MM.1S (cell line): ENCODE measurements at regions not wholly inside any gene's neighbourhood (a gene's known extent, or its start where the extent isn't known, plus 50 kb on each side); places are given as distances from the start of the nearest gene placed in this dataset.

ENCODE experiments used
- CTCF ChIP-seq: fragments of 300-600 bp; sonication (generic); IDR thresholded peaks from 2 replicates; pipeline ENCODE4 v1.5.1; 2016; ENCODE audit warnings: antibody characterized with exemption, low read length, mixed read lengths
- EZH2 ChIP-seq: fragments of 300-600 bp; sonication (generic); optimal IDR thresholded peaks from 2 replicates; pipeline ENCODE3; 2017; ENCODE audit warnings: low read depth, mild to moderate bottlenecking, antibody characterized with exemption, low read length, mixed read lengths
- EZH2phosphoT487 ChIP-seq: fragments of 300-600 bp; sonication (generic); IDR thresholded peaks from 2 replicates; pipeline ENCODE4 v1.6.1; 2018; ENCODE audit warnings: antibody characterized with exemption, low read length

GRCh38 chr12:22781339-22781738 lies 156.4 kb downstream of the ETNK1 start:
- no peak for TF ChIP-seq EZH2
- TF ChIP-seq CTCF: no peak; the same call in 1 of the 2 replicates
- no peak for TF ChIP-seq EZH2phosphoT487
